A549 (cell line): ENCODE measurements at regions not wholly inside any gene's neighbourhood (a gene's known extent, or its start where the extent isn't known, plus 50 kb on each side); places are given as distances from the start of the nearest gene placed in this dataset.
"Not testable (repeated sequence)": the region's sequence is repeated elsewhere in the genome, so short reads cannot be mapped to it uniquely, and the experiment has no call there.

ENCODE experiments used
- ATAC-seq, 2 experiments: fragments of 200-7000 bp in 1 of 2; fragments of >200 bp in 1 of 2; cut with Nextera tagmentation in 1 of 2; cut with Tn5 transposase in 1 of 2; 3 replicates each; pipeline versions ENCODE4 v1.8.0 to v1.9.1; 2018 to 2020; ENCODE audit warnings: mild to moderate bottlenecking in 1 of 2, moderate library complexity in 1 of 2
- CTCF ChIA-PET: fragments of 300-600 bp; sonication (Branson Sonifier 250); formaldehyde crosslinking; extraction: SDS; loops from one replicate; lab custom pipeline; 2021; ENCODE audit warnings: antibody characterized with exemption, inconsistent platforms; lab: Yijun Ruan, JAX
- POLR2A ChIA-PET: fragments of 350-600 bp; formaldehyde crosslinking; extraction: SDS; loops from one replicate; lab custom pipeline; 2021; ENCODE audit warnings: antibody characterized with exemption, inconsistent platforms; lab: Yijun Ruan, JAX
- DNase-seq, 2 experiments: peaks; one replicate each; pipeline versions ENCODE4 v3.0.0 to v3.0.0-alpha.2; 2011 to 2016; ENCODE audit warnings: low read depth in 1 of 2, low spot score in 1 of 2
- FAIRE-seq: peaks from 2 replicates; lab custom pipeline; 2011; peaks lifted over from hg19 to GRCh38; lab: Jason Lieb, UNC
- H3K27ac ChIP-seq, 2 experiments: fragments of >200 bp; sonication (Bioruptor Twin); formaldehyde crosslinking; 3 replicates each; pipeline ENCODE4 v1.5.1; 2016 to 2017
- H3K4me1 ChIP-seq: fragments of >200 bp; sonication (Bioruptor Twin); formaldehyde crosslinking; 3 replicates; pipeline ENCODE4 v1.6.1; 2016
- H3K4me2 ChIP-seq: fragments of >200 bp; sonication (Bioruptor Twin); formaldehyde crosslinking; 3 replicates; pipeline ENCODE4 v1.6.1; 2016
- H3K4me3 ChIP-seq: fragments of >200 bp; sonication (Bioruptor Twin); formaldehyde crosslinking; 3 replicates; pipeline ENCODE4 v1.5.1; 2016
- H3K9me3 ChIP-seq: fragments of >200 bp; sonication (Bioruptor Twin); formaldehyde crosslinking; 3 replicates; pipeline ENCODE4 v1.6.1; 2016
- BCL3 ChIP-seq: fragments of >200 bp; sonication (Bioruptor Twin); formaldehyde crosslinking; IDR thresholded peaks from 3 replicates; pipeline ENCODE4 v1.6.1; 2016
- EHF ChIP-seq: fragments of 250-450 bp; sonication (Bioruptor Pico); IDR thresholded peaks from 2 replicates; pipeline ENCODE4 v1.5.0; 2020; ENCODE audit warnings: mild to moderate bottlenecking
- EHMT2 ChIP-seq: fragments of 200-600 bp; sonication (generic); IDR thresholded peaks from 2 replicates; pipeline ENCODE4 v1.6.1; 2016; ENCODE audit warnings: antibody characterized with exemption, low read depth, mild to moderate bottlenecking, moderate library complexity
- ELK1 ChIP-seq: fragments of 150-350 bp; IDR thresholded peaks from 2 replicates; pipeline ENCODE4 v1.6.1; 2014; ENCODE audit warnings: low read depth, mild to moderate bottlenecking, low read length
- EP300 ChIP-seq, 2 experiments: fragments of >200 bp; sonication (Bioruptor Twin); formaldehyde crosslinking; IDR thresholded peaks; 2 replicates in 1 of 2; 3 replicates in 1 of 2; pipeline ENCODE4 v1.6.1; 2016 to 2017
- ESRRA ChIP-seq: fragments of 150-350 bp; IDR thresholded peaks from 2 replicates; pipeline ENCODE4 v1.6.1; 2014; ENCODE audit warnings: mild to moderate bottlenecking, low read length, borderline replicate concordance
- FOSB ChIP-seq: fragments of 250-450 bp; sonication (Bioruptor Pico); IDR thresholded peaks from 2 replicates; pipeline ENCODE4 v1.5.0; 2020; ENCODE audit warnings: mild to moderate bottlenecking, moderate library complexity
- HEYL ChIP-seq: fragments of 250-450 bp; sonication (Bioruptor Pico); IDR thresholded peaks from 2 replicates; pipeline ENCODE4 v1.8.0; 2021; ENCODE audit warnings: mild to moderate bottlenecking, moderate library complexity
- HOXB13 ChIP-seq: fragments of 250-450 bp; sonication (Bioruptor Pico); IDR thresholded peaks from 2 replicates; pipeline ENCODE4 v1.5.0; 2020; ENCODE audit warnings: low read depth, mild to moderate bottlenecking, moderate library complexity
- JUN ChIP-seq, 2 experiments: fragments of >200 bp; sonication (Bioruptor Twin); formaldehyde crosslinking; IDR thresholded peaks; 2 replicates in 1 of 2; 3 replicates in 1 of 2; pipeline ENCODE4 v1.6.1; 2016 to 2017
- JUNB ChIP-seq: fragments of >200 bp; sonication (Bioruptor Twin); formaldehyde crosslinking; IDR thresholded peaks from 2 replicates; pipeline ENCODE4 v1.6.1; 2016
- KDM1A ChIP-seq: fragments of 200-600 bp; sonication (generic); IDR thresholded peaks from 2 replicates; pipeline ENCODE4 v1.6.1; 2016; ENCODE audit warnings: low read depth, mild to moderate bottlenecking
- MAZ ChIP-seq: fragments of 150-350 bp; IDR thresholded peaks from 2 replicates; pipeline ENCODE4 v1.6.1; 2014; ENCODE audit warnings: antibody characterized with exemption, low read depth, low read length, borderline replicate concordance
- NPAS2 ChIP-seq: fragments of 250-450 bp; sonication (Bioruptor Pico); IDR thresholded peaks from 2 replicates; pipeline ENCODE4 v1.8.0; 2022; ENCODE audit warnings: mild to moderate bottlenecking, moderate library complexity, borderline replicate concordance
- NR3C1 ChIP-seq: fragments of >200 bp; sonication (Bioruptor Twin); formaldehyde crosslinking; IDR thresholded peaks from 3 replicates; pipeline ENCODE4 v1.6.1; 2017
- PBX3 ChIP-seq: IDR thresholded peaks from 2 replicates; pipeline ENCODE4 v1.6.1; 2012
- PHF8 ChIP-seq: fragments of 200-600 bp; sonication (generic); IDR thresholded peaks from 2 replicates; pipeline ENCODE4 v1.6.1; 2016; ENCODE audit warnings: low read depth, mild to moderate bottlenecking, antibody characterized with exemption, moderate library complexity, borderline replicate concordance
- POLR2AphosphoS2 ChIP-seq: conservative IDR thresholded peaks from 2 replicates; pipeline ENCODE4 v1.6.1; 2012; ENCODE audit warnings: low read length, improper control_type of control experiment, inconsistent platforms
- RARB ChIP-seq: fragments of 250-450 bp; sonication (Bioruptor Pico); IDR thresholded peaks from 2 replicates; pipeline ENCODE4 v1.8.0; 2021; ENCODE audit warnings: mild to moderate bottlenecking, moderate library complexity
- RNF2 ChIP-seq: fragments of 200-600 bp; sonication (generic); IDR thresholded peaks from 2 replicates; pipeline ENCODE4 v1.6.1; 2016; ENCODE audit warnings: low read depth, mild to moderate bottlenecking, antibody characterized with exemption, moderate library complexity, borderline replicate concordance
- SREBF2 ChIP-seq: fragments of 450-650 bp; IDR thresholded peaks from 2 replicates; pipeline ENCODE4 v1.6.1; 2014; ENCODE audit warnings: mild to moderate bottlenecking, moderate library complexity
- TFCP2L1 ChIP-seq: fragments of 250-450 bp; sonication (Bioruptor Pico); IDR thresholded peaks from 2 replicates; pipeline ENCODE4 v1.5.0; 2021; ENCODE audit warnings: mild to moderate bottlenecking
- USF2 ChIP-seq: fragments of 450-650 bp; IDR thresholded peaks from 2 replicates; pipeline ENCODE4 v1.6.1; 2014; ENCODE audit warnings: antibody characterized with exemption
- ZC3H11A ChIP-seq: fragments of 450-650 bp; IDR thresholded peaks from 2 replicates; pipeline ENCODE4 v1.6.1; 2014; ENCODE audit warnings: antibody characterized with exemption, mild to moderate bottlenecking
- ZFP36 ChIP-seq: fragments of 450-650 bp; IDR thresholded peaks from 2 replicates; pipeline ENCODE4 v1.6.1; 2014; ENCODE audit warnings: borderline replicate concordance; ENCODE audit not compliant: partially characterized antibody
- ZNF302 ChIP-seq: fragments of 250-450 bp; sonication (Bioruptor Pico); IDR thresholded peaks from 2 replicates; pipeline ENCODE4 v1.9.0; 2021; ENCODE audit warnings: inconsistent platforms, mild to moderate bottlenecking, moderate library complexity
- WGBS: methylation state at CpG from one replicate; pipeline ENCODE4 v1.1.6; 2017; ENCODE audit errors: missing lambda C conversion rate; 5-methylcytosine and 5-hydroxymethylcytosine counted together

- Histone ChIP-seq H3K4me3 (no peak overlapping the region), H3K9me3 (no peaks in the 10 kb centered on the region), H3K27ac (no peak overlapping the region), H3K4me1 (no peaks in the 10 kb centered on the region), H3K4me2 (no peak overlapping the region)
- TF ChIP-seq NR3C1 (no peak), FOSB (CRISPR knock-in tag) (no peak), PHF8 (no peak), ZC3H11A (no peak), TFCP2L1 (CRISPR knock-in tag) (no peak), RNF2 (no peak), PBX3 (no peak), JUN (IDR thresholded peaks at IDR 0.05) (no peak), EHF (CRISPR knock-in tag) (no peak), NPAS2 (CRISPR knock-in tag) (no peak), KDM1A (no peak), BCL3 (no peak), ZFP36 (no peak), ESRRA (no peak), EP300 (IDR thresholded peaks at IDR 0.05) (no peak), JUNB (no peak), POLR2AphosphoS2 (no peak), USF2 (no peak), HEYL (CRISPR knock-in tag) (no peak)
- ChIA-PET POLR2A (no interaction called here), CTCF (no interaction called here)
- DNase-seq (no peak), ATAC-seq (no peak), FAIRE-seq (no peak)
- WGBS: 1% methylated on average over 3 of the region's 3 CpGs
These were observed 444.8 kb downstream of the MAT2B start for GRCh38 chr5:163950248-163950647.

GRCh38 chr5:163951069-163951468 lies 445.6 kb downstream of the MAT2B start:
- CTCF ChIA-PET: no interaction called here
- no peak for DNase-seq
- Histone ChIP-seq H3K27ac (no peak overlapping the region), H3K4me1 (no peaks in the 10 kb centered on the region), H3K9me3 (no peaks in the 10 kb centered on the region), H3K4me2 (no peak overlapping the region), H3K4me3 (no peak overlapping the region)
- FAIRE-seq: no peak
- TF ChIP-seq HOXB13 (no peak), ELK1 (no peak), SREBF2 (no peak), HEYL (CRISPR knock-in tag) (no peak), FOSB (CRISPR knock-in tag) (no peak), ZC3H11A (no peak)
- WGBS: 2% methylated on average over 4 of the region's 4 CpGs
- ATAC-seq: no peak
- POLR2A ChIA-PET: no interaction called here

GRCh38 chr5:163953901-163954300 lies 448.5 kb downstream of the MAT2B start:
- Histone ChIP-seq H3K27ac (no peak overlapping the region), H3K9me3 (no peaks in the 10 kb centered on the region), H3K4me1 (no peaks in the 10 kb centered on the region)
- DNase-seq: no peak
- ChIA-PET CTCF (no interaction called here), POLR2A (no interaction called here)
- no peak for TF ChIP-seq ZNF302 (CRISPR knock-in tag)
- no peak for TF ChIP-seq MAZ
- TF ChIP-seq JUNB: no peak
- TF ChIP-seq TFCP2L1 (CRISPR knock-in tag): no peak
- TF ChIP-seq RARB: no peak
- TF ChIP-seq EHMT2: no peak
- no peak for TF ChIP-seq EHF (CRISPR knock-in tag)
- TF ChIP-seq, all 56 proteins: peak for 0
- 3% methylated on average over 8 of the region's 8 CpGs for WGBS
- Histone ChIP-seq H3K4me3 (no peak overlapping the region), H3K4me2 (no peak overlapping the region)
- FAIRE-seq: no peak
- ATAC-seq: no peak

- CTCF ChIA-PET, FAIRE-seq, H3K27ac ChIP-seq, H3K4me3 ChIP-seq, H3K4me2 ChIP-seq, H3K9me3 ChIP-seq, ATAC-seq, DNase-seq, POLR2A ChIA-PET, H3K4me1 ChIP-seq: not testable (repeated sequence)
- WGBS: 32% methylated on average over 5 of the region's 5 CpGs
These were observed 455.8 kb downstream of the MAT2B start for GRCh38 chr5:163961230-163961629.
